Lung (tissue), 11 donors: ENCODE measurements at regions not wholly inside any gene's neighbourhood (a gene's known extent, or its start where the extent isn't known, plus 50 kb on each side); places are given as distances from the start of the nearest gene placed in this dataset.

ENCODE experiments used
- ATAC-seq: fragments of 200-7000 bp; cut with Tn5 transposase; one replicate; pipeline ENCODE4 v1.9.1; 2020; ENCODE audit warnings: moderate number of reproducible peaks; ENCODE audit not compliant: insufficient read depth, low FRiP score
- DNase-seq, 3 donors: peaks; one replicate each; pipeline ENCODE4 v3.0.0-alpha.2; 2013 to 2017
- H3K27ac ChIP-seq, 2 donors: one replicate each; pipeline ENCODE4 v1.5.1; 2013; ENCODE audit warnings: mild to moderate bottlenecking in 2 of 2, moderate library complexity in 2 of 2, control low read depth in 1 of 2, inconsistent platforms in 1 of 2, low read depth in 1 of 2, low read length in 1 of 2
- H3K27me3 ChIP-seq, 3 donors: one replicate each; pipeline ENCODE4 v1.5.1; 2013; ENCODE audit warnings: low read length in 2 of 3; ENCODE audit not compliant: control insufficient read depth in 3 of 3, insufficient read depth in 3 of 3
- H3K36me3 ChIP-seq, 4 donors: one replicate each; pipeline ENCODE4 v1.5.1; 2013; ENCODE audit warnings: low read length in 4 of 4, mild to moderate bottlenecking in 1 of 4, moderate library complexity in 1 of 4; ENCODE audit not compliant: control insufficient read depth in 4 of 4, insufficient read depth in 4 of 4
- H3K4me1 ChIP-seq, 5 donors: one replicate each; pipeline ENCODE4 v1.5.1; 2013; ENCODE audit warnings: low read length in 5 of 5, mild to moderate bottlenecking in 2 of 5, moderate library complexity in 1 of 5; ENCODE audit not compliant: control insufficient read depth in 5 of 5, insufficient read depth in 5 of 5
- H3K4me3 ChIP-seq: one replicate; pipeline ENCODE4 v1.5.1; 2013; ENCODE audit warnings: mild to moderate bottlenecking, control low read depth, moderate library complexity
- H3K9ac ChIP-seq, 2 donors: one replicate each; pipeline ENCODE4 v1.5.1; 2013; ENCODE audit warnings: low read length in 2 of 2, control low read depth in 1 of 2; ENCODE audit not compliant: insufficient read depth in 1 of 2
- H3K9me3 ChIP-seq, 4 donors: one replicate each; pipeline ENCODE4 v1.5.1; 2013; ENCODE audit warnings: low read length in 3 of 4, mild to moderate bottlenecking in 1 of 4, moderate library complexity in 1 of 4; ENCODE audit not compliant: control insufficient read depth in 4 of 4, insufficient read depth in 3 of 4
- WGBS, 2 donors: extraction: QIAGEN DNeasy Blood & Tissue Kit; methylation state at CpG; one replicate each; pipeline ENCODE4 v1.1.7; 2013; 5-methylcytosine and 5-hydroxymethylcytosine counted together
- TF ChIP-seq, protein P1 (sequence below): IDR thresholded peaks from 2 replicates; pipeline ENCODE4 v1.5.1; 2012; ENCODE audit warnings: mild to moderate bottlenecking; ENCODE audit errors: control extremely low read depth, extremely low read depth
- donor health status: control.
- donor health status: control.
- donor health status: Bipolar disorder and iron deficiency.
- donor health status: healthy.
- donor health status: DM: yes; HTN: yes; CAD: no.

GRCh38 chr10:31132681-31133244 is 101.1 kb upstream of the ZNF438 start:
- peak overlapping the region in 1 of 2 donors; percentile 89 for H3K27ac ChIP-seq
- H3K4me1 ChIP-seq: peaks cover 0 to 42% (median 12%) of the 10 kb centered on the region in 5 donors
- DNase-seq (no peak), ATAC-seq (no peak)
- TF ChIP-seq, protein P1, sequence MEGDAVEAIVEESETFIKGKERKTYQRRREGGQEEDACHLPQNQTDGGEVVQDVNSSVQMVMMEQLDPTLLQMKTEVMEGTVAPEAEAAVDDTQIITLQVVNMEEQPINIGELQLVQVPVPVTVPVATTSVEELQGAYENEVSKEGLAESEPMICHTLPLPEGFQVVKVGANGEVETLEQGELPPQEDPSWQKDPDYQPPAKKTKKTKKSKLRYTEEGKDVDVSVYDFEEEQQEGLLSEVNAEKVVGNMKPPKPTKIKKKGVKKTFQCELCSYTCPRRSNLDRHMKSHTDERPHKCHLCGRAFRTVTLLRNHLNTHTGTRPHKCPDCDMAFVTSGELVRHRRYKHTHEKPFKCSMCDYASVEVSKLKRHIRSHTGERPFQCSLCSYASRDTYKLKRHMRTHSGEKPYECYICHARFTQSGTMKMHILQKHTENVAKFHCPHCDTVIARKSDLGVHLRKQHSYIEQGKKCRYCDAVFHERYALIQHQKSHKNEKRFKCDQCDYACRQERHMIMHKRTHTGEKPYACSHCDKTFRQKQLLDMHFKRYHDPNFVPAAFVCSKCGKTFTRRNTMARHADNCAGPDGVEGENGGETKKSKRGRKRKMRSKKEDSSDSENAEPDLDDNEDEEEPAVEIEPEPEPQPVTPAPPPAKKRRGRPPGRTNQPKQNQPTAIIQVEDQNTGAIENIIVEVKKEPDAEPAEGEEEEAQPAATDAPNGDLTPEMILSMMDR: no peak
- H3K27me3 ChIP-seq: no peaks in the 10 kb centered on the region
- H3K36me3 ChIP-seq: no peaks in the 10 kb centered on the region
- no peak overlapping the region for H3K4me3 ChIP-seq
- peak overlapping the region in 1 of 2 donors; percentile 65 for H3K9ac ChIP-seq
- 91% methylated on average over 6 of the region's 6 CpGs for WGBS, 2 donors
- peaks cover 0 to 2% (median 0%) of the 10 kb centered on the region in 4 donors for H3K9me3 ChIP-seq

DNA sequence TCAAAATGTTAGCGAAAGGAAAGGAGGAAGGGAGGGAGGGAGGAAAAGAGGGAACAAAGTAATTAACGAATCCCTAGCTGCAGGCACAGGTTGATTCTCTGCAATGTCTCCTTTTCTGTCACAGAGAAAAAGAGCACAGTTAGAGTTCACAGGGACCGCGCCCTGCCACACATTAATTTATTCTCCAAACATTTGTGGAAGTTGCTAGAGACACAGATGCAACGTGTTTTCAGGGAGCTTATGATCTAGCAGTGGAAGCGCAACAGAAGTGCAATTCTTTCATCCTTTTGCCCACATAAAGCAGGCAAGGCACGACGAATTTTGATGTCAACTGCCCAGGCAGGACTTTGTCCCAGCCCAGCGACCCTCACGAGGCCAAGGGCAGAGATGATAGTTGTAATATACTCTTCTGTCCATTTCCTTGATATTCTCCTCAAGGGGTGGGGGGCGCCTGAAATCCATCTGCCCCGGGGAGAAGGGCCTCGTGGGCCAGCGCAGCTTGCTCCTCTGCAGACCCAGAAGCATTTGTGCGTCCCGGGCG is 101.7 kb upstream of the ZNF438 start:
- DNase-seq (no peak), ATAC-seq (no peak)
- H3K27ac ChIP-seq: peak overlapping the region; percentile 89
- 33 to 34% methylated on average over 17 of the region's 17 CpGs for WGBS, 2 donors
- peaks cover 0 to 42% (median 12%) of the 10 kb centered on the region in 5 donors for H3K4me1 ChIP-seq
- H3K27me3 ChIP-seq: no peaks in the 10 kb centered on the region
- H3K9ac ChIP-seq: peak overlapping the region in 1 of 2 donors; percentile 65
- H3K36me3 ChIP-seq: no peaks in the 10 kb centered on the region
- TF ChIP-seq, protein P1: no peak
- peak overlapping the region; percentile 1 for H3K4me3 ChIP-seq
- peaks cover 0 to 2% (median 0%) of the 10 kb centered on the region in 4 donors for H3K9me3 ChIP-seq

DNA sequence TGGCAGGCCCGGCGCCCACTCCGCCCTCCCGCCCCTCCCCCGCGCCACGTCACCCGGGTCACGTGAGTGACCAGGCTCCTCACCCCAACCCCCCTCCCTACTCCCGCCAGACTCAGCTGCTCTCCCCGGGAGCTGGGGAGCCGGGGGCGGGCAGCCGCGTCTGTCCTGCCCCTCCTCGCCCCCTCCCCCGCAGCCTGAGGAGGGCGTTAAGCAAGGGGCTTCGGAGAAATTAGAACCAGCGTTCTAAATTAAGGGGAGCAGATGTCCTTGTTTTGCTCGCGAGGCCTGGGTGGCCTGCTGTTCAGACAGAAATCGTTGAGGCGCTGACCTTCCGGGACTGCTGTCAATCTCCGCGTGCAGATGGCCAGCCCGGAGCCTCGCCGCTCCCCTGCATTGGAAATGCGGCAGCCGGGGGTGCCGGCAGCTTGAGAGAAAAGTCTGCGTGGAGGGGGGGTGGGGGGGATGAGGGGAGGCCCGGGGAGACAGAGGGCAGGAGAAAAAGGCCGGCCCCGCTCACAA is 102.2 kb upstream of the ZNF438 start:
- WGBS, 2 donors: 0 to 1% methylated on average over 37 of the region's 37 CpGs
- Histone ChIP-seq H3K36me3 (no peaks in the 10 kb centered on the region), H3K27me3 (no peaks in the 10 kb centered on the region), H3K9me3 (no peaks in the 10 kb centered on the region), H3K4me1 (peaks cover 0 to 42% (median 12%) of the 10 kb centered on the region in 5 donors), H3K4me3 (peak overlapping the region; percentile 44), H3K9ac (no peak overlapping the region), H3K27ac (peak overlapping the region; percentile 89)
- TF ChIP-seq, protein P1: no peak
- ATAC-seq: peak; percentile 85
- DNase-seq: peak; percentile 92 to 95 (median 93)
